Astrocyte of the cerebellum (primary cell): ENCODE measurements at regions not wholly inside any gene's neighbourhood (a gene's known extent, or its start where the extent isn't known, plus 50 kb on each side); places are given as distances from the start of the nearest gene placed in this dataset.
A peak's percentile ranks its signal among the peaks of the same experiment; 100 is the strongest.

ENCODE experiments used
- DNase-seq: peaks from one replicate; pipeline ENCODE4 v3.0.0-alpha.2; 2011; ENCODE audit warnings: low read depth
- H3K4me3 ChIP-seq: 2 replicates; pipeline ENCODE4 v1.5.1; 2011; ENCODE audit warnings: mild to moderate bottlenecking, low read depth, low read length, moderate library complexity
- in situ Hi-C: cut with HindIII; loops from 2 replicates; pipeline ENCODE4 v1.10.0; 2017; ENCODE audit warnings: low sequenced_read_pairs
- TF ChIP-seq, protein P1 (sequence below): IDR thresholded peaks from 2 replicates; pipeline ENCODE4 v1.5.1; 2012; ENCODE audit warnings: low read length, low read depth, moderate library complexity, mild to moderate bottlenecking; ENCODE audit errors: missing control alignments

DNA sequence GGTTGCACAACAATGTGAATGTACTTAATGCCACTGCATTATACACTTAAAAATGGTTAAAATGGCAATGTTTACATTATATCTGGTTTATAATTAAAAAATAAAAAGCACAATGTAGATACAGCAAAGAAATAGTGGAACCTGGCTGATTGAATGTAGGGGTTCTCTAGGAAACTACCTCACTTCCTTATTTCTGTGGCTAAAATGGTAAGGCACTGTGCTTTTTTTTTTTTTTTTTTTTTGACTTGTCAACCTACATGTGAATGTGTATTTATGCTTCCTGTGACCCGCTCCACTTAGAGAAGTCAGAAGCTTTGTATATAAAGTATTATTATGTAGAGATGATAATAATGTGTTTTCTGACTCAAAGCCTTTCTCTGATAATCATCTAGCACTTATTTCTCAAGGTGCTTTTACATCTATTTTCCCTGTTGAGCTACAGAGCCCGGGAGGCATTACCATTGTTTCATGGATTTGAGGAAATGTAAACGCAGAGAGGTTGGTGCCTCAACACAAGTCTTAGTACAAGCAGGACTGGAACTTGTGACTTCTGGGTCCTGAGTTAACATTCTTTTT lies 55.0 kb downstream of the SOX4 start:
- TF ChIP-seq, protein P1, sequence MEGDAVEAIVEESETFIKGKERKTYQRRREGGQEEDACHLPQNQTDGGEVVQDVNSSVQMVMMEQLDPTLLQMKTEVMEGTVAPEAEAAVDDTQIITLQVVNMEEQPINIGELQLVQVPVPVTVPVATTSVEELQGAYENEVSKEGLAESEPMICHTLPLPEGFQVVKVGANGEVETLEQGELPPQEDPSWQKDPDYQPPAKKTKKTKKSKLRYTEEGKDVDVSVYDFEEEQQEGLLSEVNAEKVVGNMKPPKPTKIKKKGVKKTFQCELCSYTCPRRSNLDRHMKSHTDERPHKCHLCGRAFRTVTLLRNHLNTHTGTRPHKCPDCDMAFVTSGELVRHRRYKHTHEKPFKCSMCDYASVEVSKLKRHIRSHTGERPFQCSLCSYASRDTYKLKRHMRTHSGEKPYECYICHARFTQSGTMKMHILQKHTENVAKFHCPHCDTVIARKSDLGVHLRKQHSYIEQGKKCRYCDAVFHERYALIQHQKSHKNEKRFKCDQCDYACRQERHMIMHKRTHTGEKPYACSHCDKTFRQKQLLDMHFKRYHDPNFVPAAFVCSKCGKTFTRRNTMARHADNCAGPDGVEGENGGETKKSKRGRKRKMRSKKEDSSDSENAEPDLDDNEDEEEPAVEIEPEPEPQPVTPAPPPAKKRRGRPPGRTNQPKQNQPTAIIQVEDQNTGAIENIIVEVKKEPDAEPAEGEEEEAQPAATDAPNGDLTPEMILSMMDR: no peak
- no peak for DNase-seq
- in situ Hi-C loops: loop anchor here (5.0 kb wide), 1 partner anchor 74 kb away; no protein-coding TSS in a partner anchor
- no peak overlapping the region for H3K4me3 ChIP-seq

- in situ Hi-C loops: no loop called here
Measured at GRCh38 chr6:21653323-21653722, 59.8 kb downstream of the SOX4 start.

DNA sequence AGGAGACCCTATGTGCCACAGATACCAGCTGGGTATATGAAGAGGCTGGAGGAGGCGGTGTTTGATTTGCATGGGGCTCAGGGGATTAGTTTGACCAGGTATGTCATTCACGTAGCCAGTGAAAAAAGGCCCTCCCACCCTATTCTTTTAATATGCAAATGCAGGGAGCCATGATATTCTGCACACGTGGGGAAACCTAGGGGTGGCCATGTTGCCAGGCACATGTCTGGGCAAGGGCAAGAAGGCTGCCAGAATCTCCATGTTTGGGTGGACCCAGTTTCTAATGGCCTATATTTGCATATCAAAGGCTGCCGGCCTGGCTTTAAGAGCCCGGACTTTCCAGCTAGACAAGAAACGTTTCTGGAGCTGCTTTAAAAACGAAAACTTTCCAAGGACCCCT lies 60.4 kb downstream of the SOX4 start:
- in situ Hi-C loops: no loop called here
- DNase-seq: no peak
- TF ChIP-seq, protein P1: no peak
- no peak overlapping the region for H3K4me3 ChIP-seq

More at GRCh38 chr6:21653323-21653722, 59.8 kb downstream of the SOX4 start:
- no peak overlapping the region for H3K4me3 ChIP-seq
- no peak for DNase-seq
- TF ChIP-seq, protein P1: no peak

DNA sequence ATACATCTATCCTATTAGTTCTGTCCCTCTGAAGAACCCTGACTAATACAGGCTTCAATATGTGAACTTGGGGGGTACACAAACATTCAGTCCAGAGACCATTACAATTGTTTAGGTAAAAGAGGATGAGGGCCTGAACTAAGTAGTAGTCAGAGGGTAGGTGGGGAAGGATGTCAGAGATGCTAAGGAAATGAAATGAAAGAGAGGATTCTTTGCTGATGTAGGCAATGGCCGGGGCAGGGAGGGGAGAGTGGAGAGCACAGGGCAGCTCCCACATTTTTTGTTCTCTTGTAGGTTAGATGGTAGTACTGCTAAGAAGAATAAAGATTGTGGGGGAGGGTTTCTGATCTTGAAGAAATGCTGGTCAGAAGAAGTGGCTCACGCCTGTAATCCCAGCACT lies 60.8 kb downstream of the SOX4 start:
- DNase-seq: no peak
- in situ Hi-C loops: no loop called here
- no peak overlapping the region for H3K4me3 ChIP-seq
- TF ChIP-seq, protein P1: no peak

GRCh38 chr6:21663966-21664313 lies 70.4 kb downstream of the SOX4 start:
- TF ChIP-seq, protein P1: no peak
- in situ Hi-C loops: no loop called here
- H3K4me3 ChIP-seq: peak overlapping the region; percentile 68
- no peak for DNase-seq

DNA sequence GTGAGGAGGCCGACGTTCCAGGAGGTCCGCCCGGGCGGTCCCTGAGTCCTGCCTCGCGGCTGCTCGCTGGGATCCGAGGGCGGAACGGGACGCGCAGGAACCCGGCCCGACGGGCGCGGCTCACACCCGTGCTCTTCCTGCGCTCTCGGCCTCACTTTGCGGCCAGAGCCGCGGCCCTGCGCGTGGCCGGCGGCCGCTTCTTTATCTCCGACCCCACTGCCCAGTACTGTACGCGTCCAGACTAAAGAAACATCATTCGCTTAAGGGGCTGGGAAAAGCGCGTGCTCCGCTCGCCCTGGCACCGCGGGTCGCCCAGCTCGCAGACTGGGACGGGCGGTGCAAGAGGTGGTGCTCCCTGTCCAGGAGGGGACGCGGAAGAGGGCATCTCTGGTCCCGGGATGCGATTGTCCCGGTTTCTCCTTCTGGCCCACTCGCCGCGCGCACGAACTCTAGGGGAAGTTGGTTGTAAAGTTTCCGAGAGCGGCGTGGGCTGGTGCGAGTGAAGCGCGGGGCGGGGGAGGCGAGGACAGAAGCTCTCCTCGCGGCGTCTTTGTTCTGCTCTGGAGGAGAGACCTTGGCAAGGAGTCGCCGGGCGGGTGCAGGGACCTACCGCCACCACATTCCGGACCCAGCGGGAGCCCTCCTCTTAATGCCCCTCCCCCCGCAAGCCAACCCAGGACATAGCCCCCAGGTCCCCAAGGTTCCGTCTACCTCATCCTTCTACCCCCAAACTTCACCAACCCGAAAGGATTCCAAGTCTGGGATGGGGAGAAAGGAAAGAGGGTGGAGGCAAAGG lies 71.0 kb downstream of the SOX4 start:
- TF ChIP-seq, protein P1: no peak
- in situ Hi-C loops: no loop called here
- DNase-seq: no peak
- peak overlapping the region; percentile 68 for H3K4me3 ChIP-seq
